ENCODE measurements at regions not wholly inside any gene's neighbourhood (a gene's known extent, or its start where the extent isn't known, plus 50 kb on each side); places are given as distances from the start of the nearest gene placed in this dataset.
"Not testable (repeated sequence)": the region's sequence is repeated elsewhere in the genome, so short reads cannot be mapped to it uniquely, and the experiment has no call there.

DNA sequence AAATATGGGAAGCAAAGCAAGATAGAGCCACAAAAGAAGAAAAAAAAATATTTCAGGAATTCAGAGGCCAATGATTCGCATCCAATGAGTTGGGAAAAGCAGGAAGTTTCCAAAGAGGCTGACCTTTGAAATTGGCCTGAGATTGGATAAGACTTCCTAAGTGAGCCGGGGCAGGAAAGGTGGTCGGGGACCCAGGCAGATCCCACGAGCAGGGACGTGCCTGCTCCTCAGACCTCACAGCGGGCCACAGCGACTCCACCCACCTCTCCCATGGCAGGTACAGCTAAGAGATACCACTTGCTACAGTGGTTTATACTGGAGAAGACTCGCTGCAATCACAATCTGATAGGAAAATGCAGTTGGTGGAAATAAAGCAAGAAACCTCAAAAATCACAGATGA lies 102.8 kb upstream of the SALL3 start:
- TF ChIP-seq, protein P1, sequence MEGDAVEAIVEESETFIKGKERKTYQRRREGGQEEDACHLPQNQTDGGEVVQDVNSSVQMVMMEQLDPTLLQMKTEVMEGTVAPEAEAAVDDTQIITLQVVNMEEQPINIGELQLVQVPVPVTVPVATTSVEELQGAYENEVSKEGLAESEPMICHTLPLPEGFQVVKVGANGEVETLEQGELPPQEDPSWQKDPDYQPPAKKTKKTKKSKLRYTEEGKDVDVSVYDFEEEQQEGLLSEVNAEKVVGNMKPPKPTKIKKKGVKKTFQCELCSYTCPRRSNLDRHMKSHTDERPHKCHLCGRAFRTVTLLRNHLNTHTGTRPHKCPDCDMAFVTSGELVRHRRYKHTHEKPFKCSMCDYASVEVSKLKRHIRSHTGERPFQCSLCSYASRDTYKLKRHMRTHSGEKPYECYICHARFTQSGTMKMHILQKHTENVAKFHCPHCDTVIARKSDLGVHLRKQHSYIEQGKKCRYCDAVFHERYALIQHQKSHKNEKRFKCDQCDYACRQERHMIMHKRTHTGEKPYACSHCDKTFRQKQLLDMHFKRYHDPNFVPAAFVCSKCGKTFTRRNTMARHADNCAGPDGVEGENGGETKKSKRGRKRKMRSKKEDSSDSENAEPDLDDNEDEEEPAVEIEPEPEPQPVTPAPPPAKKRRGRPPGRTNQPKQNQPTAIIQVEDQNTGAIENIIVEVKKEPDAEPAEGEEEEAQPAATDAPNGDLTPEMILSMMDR (IDR thresholded peaks at IDR 0.05; ENCODE audit: extremely low read depth, insufficient read depth, missing control alignments), result no peak
- in situ Hi-C loops (cut with MboI; ENCODE audit: low pct_unique_long_range_greater_than_20kb, low sequenced_read_pairs, unreplicated experiment), result no loop called here
- no peak for DNase-seq (ENCODE audit: low spot score)

DNA sequence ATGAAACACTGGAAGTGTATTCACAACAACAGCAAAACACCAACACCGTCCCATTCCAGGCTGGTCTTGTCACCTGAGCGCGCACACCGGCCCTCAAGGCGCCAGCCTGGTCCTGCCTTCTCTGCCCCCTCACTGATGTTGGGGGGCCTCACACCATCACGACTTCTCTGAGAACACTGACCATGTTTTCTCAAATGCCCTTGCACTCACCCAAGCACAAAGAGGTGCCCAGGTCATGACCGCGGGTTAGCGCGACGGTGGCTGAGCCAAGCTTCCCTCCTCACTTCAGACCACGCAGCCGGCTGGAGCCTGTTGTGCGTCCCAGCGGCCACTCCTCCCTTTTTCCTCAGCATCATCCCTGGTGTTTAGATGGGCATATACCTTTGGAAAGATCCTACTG lies 101.3 kb upstream of the SALL3 start:
- in situ Hi-C loops (cut with MboI; ENCODE audit: low pct_unique_long_range_greater_than_20kb, low sequenced_read_pairs, unreplicated experiment), result no loop called here
- TF ChIP-seq, protein P1 (IDR thresholded peaks at IDR 0.05; ENCODE audit: extremely low read depth, insufficient read depth, missing control alignments), result no peak

DNA sequence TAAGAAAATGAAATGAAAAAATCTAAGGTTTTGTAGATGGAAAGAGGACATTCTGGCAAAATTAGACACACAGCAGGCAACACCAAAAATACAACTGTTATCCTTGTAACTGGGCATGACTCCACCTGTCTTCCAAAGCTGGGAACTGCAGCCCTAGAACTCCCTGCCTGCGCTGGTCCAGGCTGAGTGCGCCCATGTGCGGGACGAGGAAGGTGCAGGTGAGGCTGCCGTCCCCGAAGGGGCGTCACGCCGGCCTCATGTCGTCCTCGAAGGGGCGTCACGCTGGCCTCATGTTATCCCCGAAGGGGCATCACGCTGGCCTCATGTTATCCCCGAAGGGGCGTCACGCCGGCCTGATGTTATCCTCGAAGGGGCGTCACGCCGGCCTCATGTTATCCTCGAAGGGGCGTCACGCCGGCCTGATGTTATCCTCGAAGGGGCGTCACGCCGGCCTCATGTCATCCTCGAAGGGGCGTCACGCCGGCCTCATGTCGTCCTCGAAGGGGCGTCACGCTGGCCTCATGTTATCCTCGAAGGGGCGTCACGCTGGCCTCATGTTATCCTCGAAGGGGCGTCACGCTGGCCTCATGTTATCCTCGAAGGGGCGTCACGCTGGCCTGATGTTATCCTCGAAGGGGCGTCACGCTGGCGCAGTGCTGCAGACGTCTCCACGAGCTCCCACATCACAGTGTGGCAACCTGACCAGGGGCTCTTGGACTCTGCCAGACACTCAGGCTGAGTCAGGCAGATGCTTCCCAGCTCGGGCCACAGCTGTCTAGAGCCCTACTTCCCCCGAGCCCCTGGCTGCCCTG lies 100.3 kb upstream of the SALL3 start:
- DNase-seq (ENCODE audit: low spot score); in situ Hi-C loops (cut with MboI; ENCODE audit: low pct_unique_long_range_greater_than_20kb, low sequenced_read_pairs, unreplicated experiment): not testable (repeated sequence)

More for the DNA sequence above, 101.3 kb upstream of the SALL3 start:
- no peak for DNase-seq (ENCODE audit: low spot score)

DNA sequence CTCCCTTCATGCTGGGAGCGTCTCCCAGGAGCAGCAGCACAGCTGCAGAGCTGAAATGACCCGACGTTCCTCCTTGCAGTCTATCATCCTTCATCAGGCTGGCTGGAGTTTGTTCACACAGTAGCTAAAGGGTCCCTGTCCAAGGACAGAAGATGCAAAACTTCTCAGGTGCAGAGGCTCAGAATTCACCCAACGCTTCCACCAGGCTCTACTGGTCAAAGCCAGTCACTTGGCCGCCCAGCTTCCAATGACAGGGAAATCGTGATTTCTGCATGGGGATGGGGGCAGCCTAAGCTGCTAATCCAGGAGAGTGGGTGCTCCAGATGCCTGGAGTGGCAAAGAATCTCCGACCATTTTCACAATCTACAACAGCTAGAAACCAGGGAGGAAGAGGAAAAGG lies 97.0 kb upstream of the SALL3 start:
- in situ Hi-C loops (cut with MboI; ENCODE audit: low pct_unique_long_range_greater_than_20kb, low sequenced_read_pairs, unreplicated experiment), result no loop called here

DNA sequence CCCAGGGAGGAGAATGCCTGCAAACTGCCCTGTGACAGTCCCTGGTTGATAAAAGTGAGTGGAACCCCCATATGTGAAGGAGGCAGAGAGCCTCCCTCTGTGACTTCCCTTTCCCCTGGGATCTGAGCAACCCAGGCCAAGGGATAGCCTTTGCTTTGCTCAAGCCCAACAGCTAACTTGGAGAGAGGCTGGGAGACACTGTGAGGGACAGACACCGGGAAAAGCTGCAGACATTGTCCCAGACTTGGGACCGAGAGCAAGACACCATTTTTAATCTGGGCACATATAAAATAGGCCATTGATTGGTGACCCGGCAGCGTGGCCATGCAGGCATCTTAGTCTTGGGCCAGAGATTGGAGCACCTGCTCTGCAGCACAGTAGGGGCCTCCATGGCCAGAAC lies 96.1 kb upstream of the SALL3 start:
- in situ Hi-C loops (cut with MboI; ENCODE audit: low pct_unique_long_range_greater_than_20kb, low sequenced_read_pairs, unreplicated experiment), result no loop called here
- TF ChIP-seq, protein P1 (IDR thresholded peaks at IDR 0.05; ENCODE audit: extremely low read depth, insufficient read depth, missing control alignments), result no peak
- no peak for DNase-seq (ENCODE audit: low spot score)

More for the DNA sequence above, 97.0 kb upstream of the SALL3 start:
- DNase-seq (ENCODE audit: low spot score), result no peak
- TF ChIP-seq, protein P1 (IDR thresholded peaks at IDR 0.05; ENCODE audit: extremely low read depth, insufficient read depth, missing control alignments), result no peak

DNA sequence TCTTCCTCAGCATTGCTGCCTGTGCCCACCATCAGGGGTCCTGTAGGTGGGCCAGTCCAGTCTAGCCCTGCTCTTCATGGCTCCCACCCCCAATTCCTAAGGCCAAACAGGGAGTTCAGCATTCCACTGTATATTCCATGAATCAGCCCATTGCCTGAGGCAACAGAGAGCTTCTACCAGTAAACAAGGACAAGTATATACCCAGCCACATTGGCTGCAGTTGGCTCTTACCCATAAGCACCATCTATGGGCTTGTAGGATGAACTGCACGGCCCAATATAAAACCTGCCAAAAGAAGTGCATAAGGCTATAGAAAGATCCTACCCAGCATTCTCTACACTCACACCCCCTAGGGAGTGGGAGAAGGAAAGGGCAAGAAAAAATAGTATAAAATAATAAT lies 95.1 kb upstream of the SALL3 start:
- in situ Hi-C loops (cut with MboI; ENCODE audit: low pct_unique_long_range_greater_than_20kb, low sequenced_read_pairs, unreplicated experiment), result no loop called here
- no peak for DNase-seq (ENCODE audit: low spot score)
- TF ChIP-seq, protein P1 (IDR thresholded peaks at IDR 0.05; ENCODE audit: extremely low read depth, insufficient read depth, missing control alignments), result no peak

DNA sequence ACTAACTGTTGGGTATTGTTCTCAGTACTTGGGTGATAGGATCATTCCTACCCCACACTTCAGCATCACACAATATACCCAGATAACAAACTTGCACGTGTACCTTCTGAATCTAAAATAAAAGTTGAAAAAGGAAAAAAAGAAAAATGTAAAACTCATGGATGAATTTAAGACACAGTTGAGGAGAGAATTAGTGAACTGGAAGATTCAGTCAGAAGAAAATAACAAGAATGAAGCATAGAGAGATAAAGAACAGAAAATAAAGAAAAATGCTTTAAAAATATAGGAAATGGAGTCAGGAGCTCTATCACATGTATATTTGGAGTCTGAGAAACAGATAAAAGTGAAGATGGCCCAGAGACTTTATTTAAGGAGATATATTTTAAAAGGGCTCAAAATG lies 90.4 kb upstream of the SALL3 start:
- in situ Hi-C loops (cut with MboI; ENCODE audit: low pct_unique_long_range_greater_than_20kb, low sequenced_read_pairs, unreplicated experiment), result no loop called here
- no peak for DNase-seq (ENCODE audit: low spot score)

More for the DNA sequence above, 90.4 kb upstream of the SALL3 start:
- TF ChIP-seq, protein P1 (IDR thresholded peaks at IDR 0.05; ENCODE audit: extremely low read depth, insufficient read depth, missing control alignments), result no peak
